ENCODE measurements at regions not wholly inside any gene's neighbourhood (a gene's known extent, or its start where the extent isn't known, plus 50 kb on each side); places are given as distances from the start of the nearest gene placed in this dataset.

DNA sequence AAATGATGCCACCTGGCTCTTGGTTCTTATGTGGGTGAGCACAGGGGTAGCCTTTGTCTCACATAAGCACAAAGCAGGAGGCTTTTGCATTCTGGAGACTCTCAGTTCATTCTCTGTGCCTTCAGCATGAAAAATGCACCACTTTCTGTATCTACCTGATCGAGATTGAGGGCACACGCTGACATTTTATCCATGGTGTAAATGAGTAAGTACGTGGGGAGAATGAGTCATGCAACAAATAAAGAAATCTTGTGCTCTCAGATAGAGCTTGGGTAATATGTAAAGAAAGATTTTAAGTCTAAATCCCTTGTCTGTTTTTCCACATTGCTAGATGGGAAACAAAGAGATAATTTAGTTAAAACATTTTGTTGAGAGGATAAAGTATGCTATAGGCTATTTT lies 607.2 kb upstream of the WWC1 start:
- DNase-seq (no peak), ATAC-seq (no peak)
- Mint-ChIP-seq H3K9me3 (peaks cover 5% of the 10 kb centered on the region), H3K36me3 (ENCODE audit: low read depth) (no peaks in the 10 kb centered on the region), H3K27me3 (no peaks in the 10 kb centered on the region), H3K4me1 (ENCODE audit: low read depth) (no peaks in the 10 kb centered on the region), H3K27ac (no peak overlapping the region), H3K4me3 (no peak overlapping the region)
- TF ChIP-seq CTCF (IDR thresholded peaks at IDR 0.05) = no peak
- CTCF ChIA-PET = interaction anchor here (0.9 kb wide), 1 partner anchor 39 kb away, joined by 3 read pairs; no protein-coding TSS in a partner anchor
- POLR2A ChIA-PET = no interaction called here
- intact Hi-C loops (cut with micrococcal nuclease) = no loop called here

GRCh38 chr5:167688341-167689130 lies 602.9 kb upstream of the WWC1 start:
- ChIA-PET CTCF (no interaction called here), POLR2A (no interaction called here)
- Mint-ChIP-seq H3K36me3 (ENCODE audit: low read depth) (no peaks in the 10 kb centered on the region), H3K9me3 (peaks cover 1% of the 10 kb centered on the region), H3K27me3 (no peaks in the 10 kb centered on the region), H3K27ac (no peak overlapping the region), H3K4me1 (ENCODE audit: low read depth) (no peaks in the 10 kb centered on the region), H3K4me3 (no peak overlapping the region)
- no peak for TF ChIP-seq CTCF (IDR thresholded peaks at IDR 0.05)
- intact Hi-C loops (cut with micrococcal nuclease) = no loop called here
- ATAC-seq (no peak), DNase-seq (no peak)

DNA sequence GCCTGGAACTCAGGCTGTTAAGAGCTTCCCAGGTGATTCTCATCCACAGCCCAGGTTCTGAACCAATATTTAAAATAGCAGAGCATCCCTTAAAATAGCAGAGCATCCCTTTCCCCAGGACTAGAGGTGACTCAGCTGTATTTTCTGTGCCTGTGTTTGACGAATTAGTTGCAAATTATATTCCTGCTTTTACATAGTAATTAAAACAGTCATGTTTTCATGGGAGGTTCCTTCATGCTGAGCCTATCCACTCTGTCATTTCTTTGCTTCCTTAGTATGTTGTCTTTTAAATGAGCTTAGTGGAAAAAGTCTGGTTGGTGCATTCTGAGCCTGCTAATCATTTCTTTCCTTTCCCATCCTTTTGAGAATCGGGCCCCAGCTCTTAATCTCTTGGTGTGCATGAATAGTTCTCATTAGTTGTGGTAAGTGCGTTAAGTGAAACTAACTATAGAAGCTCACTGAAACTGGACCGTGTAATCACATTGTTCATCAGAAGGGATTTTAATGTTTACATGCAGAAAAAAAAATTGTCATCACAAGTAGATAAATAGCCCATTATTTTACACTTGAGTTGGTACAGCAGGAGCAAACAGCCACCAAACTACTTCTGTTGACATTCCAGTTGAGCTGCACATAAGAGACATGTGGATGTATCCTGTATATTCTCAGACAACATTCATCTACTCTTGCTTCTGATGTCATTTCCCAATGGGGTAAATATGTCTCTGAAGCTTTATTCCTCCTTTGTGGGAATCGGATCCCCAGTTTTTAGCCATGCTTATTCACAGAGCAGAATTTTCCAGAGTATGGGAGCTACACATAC lies 596.9 kb upstream of the WWC1 start:
- DNase-seq (no peak), ATAC-seq (no peak)
- ChIA-PET POLR2A (no interaction called here), CTCF (interaction anchor here (0.5 kb wide), 1 partner anchor 1804 kb away, joined by 3 read pairs; no protein-coding TSS in a partner anchor)
- H3K27ac Mint-ChIP-seq = no peak overlapping the region
- no peaks in the 10 kb centered on the region for H3K27me3 Mint-ChIP-seq
- no peaks in the 10 kb centered on the region for H3K4me1 Mint-ChIP-seq (ENCODE audit: low read depth)
- H3K9me3 Mint-ChIP-seq = no peaks in the 10 kb centered on the region
- no peaks in the 10 kb centered on the region for H3K36me3 Mint-ChIP-seq (ENCODE audit: low read depth)
- intact Hi-C loops (cut with micrococcal nuclease) = no loop called here
- no peak overlapping the region for H3K4me3 Mint-ChIP-seq
- no peak for TF ChIP-seq CTCF (IDR thresholded peaks at IDR 0.05)

GRCh38 chr5:167696558-167697314 lies 594.7 kb upstream of the WWC1 start:
- Mint-ChIP-seq H3K9me3 (no peaks in the 10 kb centered on the region), H3K27me3 (no peaks in the 10 kb centered on the region), H3K27ac (no peak overlapping the region), H3K4me1 (ENCODE audit: low read depth) (no peaks in the 10 kb centered on the region), H3K36me3 (ENCODE audit: low read depth) (no peaks in the 10 kb centered on the region), H3K4me3 (no peak overlapping the region)
- POLR2A ChIA-PET = no interaction called here
- intact Hi-C loops (cut with micrococcal nuclease) = no loop called here
- CTCF ChIA-PET = interaction anchor here (1.1 kb wide), 1 partner anchor 28 kb away, joined by 3 read pairs; no protein-coding TSS in a partner anchor
- ATAC-seq (no peak), DNase-seq (no peak)
- TF ChIP-seq CTCF (IDR thresholded peaks at IDR 0.05) = no peak

Data from activated CD8-positive, alpha-beta T cell treated with anti-CD3 and anti-CD28 coated beads for 36 hours (primary cell).